Colonic mucosa (tissue), 4 donors: ENCODE measurements at regions not wholly inside any gene's neighbourhood (a gene's known extent, or its start where the extent isn't known, plus 50 kb on each side); places are given as distances from the start of the nearest gene placed in this dataset.

Experiments used
- DNase-seq: peaks from one replicate; pipeline ENCODE4 v3.0.0-alpha.2; 2020
- H3K27ac ChIP-seq: fragments of 200-600 bp; one replicate; pipeline ENCODE4 v1.8.0; 2021
- H3K27me3 ChIP-seq: fragments of 200-600 bp; one replicate; pipeline ENCODE4 v1.8.0; 2021
- H3K36me3 ChIP-seq: fragments of 200-600 bp; one replicate; pipeline ENCODE4 v1.8.0; 2021
- H3K4me1 ChIP-seq: fragments of 200-600 bp; one replicate; pipeline ENCODE4 v1.8.0; 2021; ENCODE audit warnings: mild to moderate bottlenecking
- H3K4me3 ChIP-seq: fragments of 200-600 bp; one replicate; pipeline ENCODE4 v1.8.0; 2021
- H3K9ac ChIP-seq, 2 donors: one replicate each; pipeline ENCODE4 v1.7.0; 2013; ENCODE audit warnings: control low read depth in 2 of 2, low read depth in 2 of 2, low read length in 2 of 2
- H3K9me3 ChIP-seq: fragments of 200-600 bp; one replicate; pipeline ENCODE4 v1.8.0; 2021
- intact Hi-C: fragments of 100-400 bp; cut with DNase I; formaldehyde crosslinking; loops from one replicate; pipeline ENCODE4 v1.14.1; 2022
- TF ChIP-seq, protein P1 (sequence below): fragments of 200-600 bp; IDR thresholded peaks from one replicate; pipeline ENCODE4 v1.8.0; 2022; ENCODE audit warnings: antibody characterized with exemption, mild to moderate bottlenecking
- donor health status: healthy.
- donor health status: DM: no; HTN: no; CAD: no.
- donor health status: DM: no; HTN: no; CAD: no.

DNA sequence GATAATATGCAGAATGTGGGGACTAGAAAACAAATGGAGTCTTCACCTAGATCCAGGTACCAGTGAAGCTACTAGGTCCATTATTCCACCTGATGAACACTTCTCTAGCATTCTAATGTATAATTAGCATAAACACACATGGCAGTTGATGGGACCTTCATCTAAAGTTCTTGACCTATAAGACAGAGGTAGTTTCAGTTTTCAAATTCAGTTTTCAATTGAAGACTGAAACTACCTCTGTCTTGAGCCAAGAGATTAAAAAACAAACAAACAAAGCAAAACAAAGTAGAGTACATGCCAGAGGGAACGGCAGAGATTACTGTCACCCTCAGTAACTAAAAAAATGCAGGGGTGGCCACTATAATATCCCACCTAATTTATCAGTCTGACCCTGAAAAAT, 199.9 kb upstream of the NEIL3 start:
- no peaks in the 10 kb centered on the region for H3K27me3 ChIP-seq
- H3K36me3 ChIP-seq, result no peaks in the 10 kb centered on the region
- H3K9ac ChIP-seq, result no peak overlapping the region
- no peak overlapping the region for H3K27ac ChIP-seq
- intact Hi-C loops, result no loop called here
- H3K4me3 ChIP-seq, result no peak overlapping the region
- no peak for DNase-seq
- no peaks in the 10 kb centered on the region for H3K4me1 ChIP-seq
- TF ChIP-seq, protein P1, sequence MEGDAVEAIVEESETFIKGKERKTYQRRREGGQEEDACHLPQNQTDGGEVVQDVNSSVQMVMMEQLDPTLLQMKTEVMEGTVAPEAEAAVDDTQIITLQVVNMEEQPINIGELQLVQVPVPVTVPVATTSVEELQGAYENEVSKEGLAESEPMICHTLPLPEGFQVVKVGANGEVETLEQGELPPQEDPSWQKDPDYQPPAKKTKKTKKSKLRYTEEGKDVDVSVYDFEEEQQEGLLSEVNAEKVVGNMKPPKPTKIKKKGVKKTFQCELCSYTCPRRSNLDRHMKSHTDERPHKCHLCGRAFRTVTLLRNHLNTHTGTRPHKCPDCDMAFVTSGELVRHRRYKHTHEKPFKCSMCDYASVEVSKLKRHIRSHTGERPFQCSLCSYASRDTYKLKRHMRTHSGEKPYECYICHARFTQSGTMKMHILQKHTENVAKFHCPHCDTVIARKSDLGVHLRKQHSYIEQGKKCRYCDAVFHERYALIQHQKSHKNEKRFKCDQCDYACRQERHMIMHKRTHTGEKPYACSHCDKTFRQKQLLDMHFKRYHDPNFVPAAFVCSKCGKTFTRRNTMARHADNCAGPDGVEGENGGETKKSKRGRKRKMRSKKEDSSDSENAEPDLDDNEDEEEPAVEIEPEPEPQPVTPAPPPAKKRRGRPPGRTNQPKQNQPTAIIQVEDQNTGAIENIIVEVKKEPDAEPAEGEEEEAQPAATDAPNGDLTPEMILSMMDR, result no peak
- H3K9me3 ChIP-seq, result no peaks in the 10 kb centered on the region

DNA sequence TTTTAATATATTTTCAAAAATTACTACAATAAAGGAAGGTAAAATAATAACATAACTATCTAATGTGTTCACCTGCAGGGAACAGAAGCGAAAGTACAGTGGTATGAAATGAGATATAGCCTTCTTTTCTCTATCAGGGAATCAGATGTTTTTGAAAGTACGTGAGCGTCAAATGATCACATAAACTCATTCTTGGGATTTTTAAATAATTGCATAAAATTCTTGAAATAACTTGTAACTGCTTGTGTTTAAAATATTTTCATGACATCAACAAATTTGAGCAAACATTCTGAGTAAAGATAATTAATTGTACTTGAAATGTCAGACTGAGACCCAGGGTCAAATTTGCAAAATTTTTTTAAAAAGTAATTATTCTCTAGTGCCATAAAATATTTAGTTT, 193.5 kb upstream of the NEIL3 start:
- intact Hi-C loops, result no loop called here
- no peaks in the 10 kb centered on the region for H3K36me3 ChIP-seq
- TF ChIP-seq, protein P1, result no peak
- no peaks in the 10 kb centered on the region for H3K4me1 ChIP-seq
- H3K27ac ChIP-seq, result no peak overlapping the region
- H3K9me3 ChIP-seq, result no peaks in the 10 kb centered on the region
- no peak for DNase-seq
- H3K4me3 ChIP-seq, result no peak overlapping the region
- no peaks in the 10 kb centered on the region for H3K27me3 ChIP-seq
- no peak overlapping the region for H3K9ac ChIP-seq

DNA sequence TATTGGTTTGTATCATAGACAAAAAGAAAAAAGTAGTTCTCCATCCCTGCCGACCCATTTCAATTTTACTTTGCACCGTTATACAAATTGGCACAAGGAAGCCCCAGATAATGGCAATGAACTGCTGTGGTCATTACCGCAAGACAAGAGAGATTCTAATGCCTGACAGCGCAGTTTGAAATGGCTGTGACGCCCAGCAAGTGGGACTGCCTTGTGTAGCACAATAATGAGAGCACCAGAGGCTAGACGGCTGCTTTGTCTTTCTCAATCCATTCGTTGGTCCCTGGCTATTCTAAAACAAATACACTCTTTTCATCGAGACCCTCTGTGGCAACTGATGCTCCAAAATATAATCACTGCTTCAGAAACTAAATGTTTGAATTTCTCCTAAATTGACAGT, 192.4 kb upstream of the NEIL3 start:
- Histone ChIP-seq H3K4me1 (no peaks in the 10 kb centered on the region), H3K9ac (no peak overlapping the region), H3K9me3 (no peaks in the 10 kb centered on the region), H3K4me3 (no peak overlapping the region), H3K27ac (no peak overlapping the region), H3K36me3 (no peaks in the 10 kb centered on the region), H3K27me3 (no peaks in the 10 kb centered on the region)
- DNase-seq, result no peak
- TF ChIP-seq, protein P1, result no peak
- intact Hi-C loops, result no loop called here

- no peaks in the 10 kb centered on the region for H3K27me3 ChIP-seq
- intact Hi-C loops, result no loop called here
- no peak overlapping the region for H3K4me3 ChIP-seq
- H3K9ac ChIP-seq, result no peak overlapping the region
- no peaks in the 10 kb centered on the region for H3K4me1 ChIP-seq
- H3K9me3 ChIP-seq, result no peaks in the 10 kb centered on the region
- no peak overlapping the region for H3K27ac ChIP-seq
- DNase-seq, result no peak
- H3K36me3 ChIP-seq, result no peaks in the 10 kb centered on the region
- TF ChIP-seq, protein P1, result no peak
Measured at GRCh38 chr4:177118596-177118995, 191.1 kb upstream of the NEIL3 start.

GRCh38 chr4:177119021-177119471, 190.6 kb upstream of the NEIL3 start:
- TF ChIP-seq, protein P1, result no peak
- no peak overlapping the region for H3K9ac ChIP-seq
- no peak for DNase-seq
- H3K36me3 ChIP-seq, result no peaks in the 10 kb centered on the region
- intact Hi-C loops, result no loop called here
- no peak overlapping the region for H3K4me3 ChIP-seq
- no peaks in the 10 kb centered on the region for H3K4me1 ChIP-seq
- no peaks in the 10 kb centered on the region for H3K27me3 ChIP-seq
- H3K9me3 ChIP-seq, result no peaks in the 10 kb centered on the region
- H3K27ac ChIP-seq, result no peak overlapping the region

- no peaks in the 10 kb centered on the region for H3K36me3 ChIP-seq
- no peak overlapping the region for H3K27ac ChIP-seq
- TF ChIP-seq, protein P1, result no peak
- no peaks in the 10 kb centered on the region for H3K9me3 ChIP-seq
- no peaks in the 10 kb centered on the region for H3K27me3 ChIP-seq
- intact Hi-C loops, result no loop called here
- H3K9ac ChIP-seq, result no peak overlapping the region
- no peak overlapping the region for H3K4me3 ChIP-seq
- no peaks in the 10 kb centered on the region for H3K4me1 ChIP-seq
- no peak for DNase-seq
Measured at GRCh38 chr4:177119691-177120090, 190.0 kb upstream of the NEIL3 start.
